ENCODE measurements at regions not wholly inside any gene's neighbourhood (a gene's known extent, or its start where the extent isn't known, plus 50 kb on each side); places are given as distances from the start of the nearest gene placed in this dataset.
"Not testable (repeated sequence)": the region's sequence is repeated elsewhere in the genome, so short reads cannot be mapped to it uniquely, and the experiment has no call there.

DNA sequence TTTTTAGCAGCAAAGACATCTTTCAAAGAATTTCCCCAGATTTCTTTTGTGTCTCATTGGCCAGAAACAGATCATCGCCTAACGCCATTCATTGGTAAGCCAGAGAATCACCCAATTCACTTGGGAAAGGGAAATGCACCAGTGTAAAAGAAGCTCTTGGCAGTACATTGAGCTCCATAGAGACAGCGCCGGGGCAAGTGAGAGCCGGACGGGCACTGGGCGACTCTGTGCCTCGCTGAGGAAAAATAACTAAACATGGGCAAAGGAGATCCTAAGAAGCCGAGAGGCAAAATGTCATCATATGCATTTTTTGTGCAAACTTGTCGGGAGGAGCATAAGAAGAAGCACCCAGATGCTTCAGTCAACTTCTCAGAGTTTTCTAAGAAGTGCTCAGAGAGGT lies 630.6 kb upstream of the ZNF385D start:
- TF ChIP-seq, protein P1, sequence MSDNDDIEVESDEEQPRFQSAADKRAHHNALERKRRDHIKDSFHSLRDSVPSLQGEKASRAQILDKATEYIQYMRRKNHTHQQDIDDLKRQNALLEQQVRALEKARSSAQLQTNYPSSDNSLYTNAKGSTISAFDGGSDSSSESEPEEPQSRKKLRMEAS (IDR thresholded peaks at IDR 0.05): not testable (repeated sequence)
- TF ChIP-seq SRF (IDR thresholded peaks at IDR 0.05; ENCODE audit: low read depth); EZH2 (IDR thresholded peaks at IDR 0.05); EZH2phosphoT487 (IDR thresholded peaks at IDR 0.05; ENCODE audit: borderline replicate concordance); POLR2A (IDR thresholded peaks at IDR 0.05; ENCODE audit: borderline replicate concordance, extremely low read depth, insufficient read depth, insufficient read length); EGR1 (IDR thresholded peaks at IDR 0.05; ENCODE audit: low read depth): not testable (repeated sequence)
- TF ChIP-seq, protein P2, sequence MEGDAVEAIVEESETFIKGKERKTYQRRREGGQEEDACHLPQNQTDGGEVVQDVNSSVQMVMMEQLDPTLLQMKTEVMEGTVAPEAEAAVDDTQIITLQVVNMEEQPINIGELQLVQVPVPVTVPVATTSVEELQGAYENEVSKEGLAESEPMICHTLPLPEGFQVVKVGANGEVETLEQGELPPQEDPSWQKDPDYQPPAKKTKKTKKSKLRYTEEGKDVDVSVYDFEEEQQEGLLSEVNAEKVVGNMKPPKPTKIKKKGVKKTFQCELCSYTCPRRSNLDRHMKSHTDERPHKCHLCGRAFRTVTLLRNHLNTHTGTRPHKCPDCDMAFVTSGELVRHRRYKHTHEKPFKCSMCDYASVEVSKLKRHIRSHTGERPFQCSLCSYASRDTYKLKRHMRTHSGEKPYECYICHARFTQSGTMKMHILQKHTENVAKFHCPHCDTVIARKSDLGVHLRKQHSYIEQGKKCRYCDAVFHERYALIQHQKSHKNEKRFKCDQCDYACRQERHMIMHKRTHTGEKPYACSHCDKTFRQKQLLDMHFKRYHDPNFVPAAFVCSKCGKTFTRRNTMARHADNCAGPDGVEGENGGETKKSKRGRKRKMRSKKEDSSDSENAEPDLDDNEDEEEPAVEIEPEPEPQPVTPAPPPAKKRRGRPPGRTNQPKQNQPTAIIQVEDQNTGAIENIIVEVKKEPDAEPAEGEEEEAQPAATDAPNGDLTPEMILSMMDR (IDR thresholded peaks at IDR 0.05 in 2 of 3, conservative IDR thresholded peaks at IDR 0.05 in 1 of 3; ENCODE audit: borderline replicate concordance in 1 of 3, insufficient read depth in 1 of 3, low read depth in 2 of 3, low read length in 2 of 3): not testable (repeated sequence)
- TF ChIP-seq, protein P3, sequence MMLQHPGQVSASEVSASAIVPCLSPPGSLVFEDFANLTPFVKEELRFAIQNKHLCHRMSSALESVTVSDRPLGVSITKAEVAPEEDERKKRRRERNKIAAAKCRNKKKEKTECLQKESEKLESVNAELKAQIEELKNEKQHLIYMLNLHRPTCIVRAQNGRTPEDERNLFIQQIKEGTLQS (IDR thresholded peaks at IDR 0.05): not testable (repeated sequence)
